Stimulated activated CD4-positive, alpha-beta T cell treated with anti-CD3 and anti-CD28 coated beads, Interleukin-12 subunit alpha, Interleukin-12 subunit beta, amount 100 ng/mL, for 48 hours (primary cell): ENCODE measurements at regions not wholly inside any gene's neighbourhood (a gene's known extent, or its start where the extent isn't known, plus 50 kb on each side); places are given as distances from the start of the nearest gene placed in this dataset.
"Not testable (repeated sequence)": the region's sequence is repeated elsewhere in the genome, so short reads cannot be mapped to it uniquely, and the experiment has no call there.

Source experiments
- DNase-seq, 3 donors: peaks; one replicate each; pipeline ENCODE4 v3.0.0-alpha.2; 2020; ENCODE audit warnings: low read depth in 2 of 3, low spot score in 1 of 3

DNA sequence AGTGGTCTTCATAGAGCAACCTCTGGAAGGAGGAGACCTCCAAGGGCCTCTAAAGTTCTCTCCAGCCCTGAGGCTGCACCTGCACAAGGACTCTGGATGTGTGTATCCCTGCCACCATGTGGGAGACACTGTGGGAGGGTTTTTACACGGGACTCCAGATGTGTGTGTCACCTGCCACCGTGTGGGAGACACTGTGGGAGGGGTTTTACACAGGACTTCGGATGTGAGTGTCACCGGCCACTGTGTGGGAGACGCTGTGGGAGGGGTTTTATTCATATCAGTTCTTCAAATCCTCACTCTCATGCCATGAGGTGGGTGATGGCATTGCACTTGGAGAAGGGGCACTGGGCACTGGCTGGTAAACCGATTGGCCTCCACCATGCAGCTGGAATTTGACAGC is 90.2 kb upstream of the SSTR4 start:
- DNase-seq: no peak

GRCh38 chr20:22946596-22946995 is 88.5 kb upstream of the SSTR4 start:
- no peak for DNase-seq

DNA sequence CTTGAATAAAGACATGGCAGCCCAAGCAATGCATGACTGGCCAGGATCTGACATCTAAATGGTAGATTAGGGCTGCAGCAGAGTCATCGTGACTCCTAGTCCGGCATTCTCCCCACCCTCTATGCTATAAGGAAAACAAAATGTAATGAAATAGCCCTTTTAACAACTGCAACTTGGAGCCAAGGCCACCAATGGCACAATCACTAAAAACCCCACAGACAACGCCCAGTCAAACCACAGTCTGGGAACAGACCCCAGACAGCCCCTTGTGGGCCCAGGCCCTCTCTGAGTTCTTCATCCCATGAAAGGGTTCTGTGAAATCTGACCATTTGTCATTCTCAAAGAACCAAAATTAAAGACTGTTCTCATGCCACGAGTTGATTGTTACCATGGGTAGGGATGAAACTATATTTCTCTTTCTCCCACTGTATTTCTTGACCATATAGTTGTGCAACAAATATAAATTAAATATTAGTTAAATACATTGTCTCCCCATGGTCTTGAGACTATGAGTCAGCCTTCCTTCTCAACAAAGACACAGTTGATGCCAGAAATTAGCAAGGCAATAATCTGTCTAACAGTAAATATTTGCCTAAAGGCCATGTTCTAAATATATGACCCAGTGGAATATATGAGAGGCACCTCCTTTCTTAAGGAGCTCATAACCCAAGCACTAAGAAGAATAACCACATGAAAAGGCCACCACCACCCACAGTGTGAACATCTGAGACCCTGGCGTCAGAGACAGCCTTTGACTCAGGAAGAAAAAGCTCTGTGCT is 85.6 kb upstream of the SSTR4 start:
- no peak for DNase-seq

GRCh38 chr20:22951966-22952365 is 83.1 kb upstream of the SSTR4 start:
- no peak for DNase-seq

DNA sequence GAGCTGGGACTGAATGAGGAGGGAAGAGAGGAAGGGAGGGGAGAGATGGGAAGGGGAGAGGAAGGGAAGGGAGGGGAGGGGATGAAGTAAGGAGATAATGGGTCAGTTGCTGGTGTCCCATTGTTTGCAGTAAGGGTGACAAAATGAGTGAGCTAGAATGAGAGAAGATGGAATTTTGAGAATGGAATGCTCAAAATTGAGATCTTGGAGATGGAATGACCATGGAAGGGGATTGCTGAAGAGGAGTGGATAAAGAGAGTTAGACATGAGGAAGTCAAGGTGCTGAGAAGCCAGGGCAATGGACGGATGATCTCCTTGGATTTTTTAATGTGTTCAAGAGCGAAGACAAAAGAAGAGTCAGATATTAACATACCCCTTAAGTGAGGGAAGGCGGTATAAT is 80.5 kb upstream of the SSTR4 start:
- no peak for DNase-seq

DNA sequence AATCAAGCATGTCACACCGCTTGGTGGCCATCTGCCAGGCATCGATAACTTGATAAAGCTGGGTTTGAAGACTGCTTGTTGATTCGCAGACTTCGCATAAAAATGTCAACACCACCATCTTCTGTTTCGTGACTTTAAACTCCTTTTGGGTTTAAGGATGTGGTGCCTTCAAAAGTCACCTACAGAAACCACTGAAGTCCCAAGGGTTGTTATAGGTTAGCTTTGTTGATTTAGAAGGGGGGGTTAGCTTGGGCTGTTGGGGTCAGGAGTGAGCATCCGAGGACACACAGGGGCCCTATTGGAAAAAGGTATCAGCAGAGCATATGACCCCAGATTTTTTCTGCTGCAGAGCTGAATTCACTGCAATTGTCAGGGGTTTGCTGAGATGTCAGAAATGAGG is 76.7 kb upstream of the SSTR4 start:
- no peak for DNase-seq

GRCh38 chr20:22962567-22963439 is 72.3 kb upstream of the SSTR4 start:
- DNase-seq: no peak

DNA sequence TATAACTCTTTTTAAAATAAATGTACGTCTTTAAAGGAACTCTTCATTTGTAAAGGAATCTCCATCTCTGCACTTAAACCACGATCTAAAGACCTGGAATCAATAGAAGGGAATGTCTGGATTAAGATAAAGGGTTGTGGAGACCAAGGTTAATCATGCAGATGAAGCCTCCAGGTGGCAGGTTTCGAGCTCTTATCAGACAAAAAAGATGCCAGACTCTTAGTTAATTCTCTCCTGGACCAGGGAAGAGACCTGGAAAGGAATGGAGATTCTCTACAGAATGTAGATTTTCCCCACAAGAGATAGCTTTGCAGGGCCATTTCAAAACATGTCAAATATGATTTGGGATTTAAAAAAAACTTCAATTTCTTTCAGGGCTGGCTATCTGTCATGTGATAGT is 71.5 kb upstream of the SSTR4 start:
- no peak for DNase-seq

DNA sequence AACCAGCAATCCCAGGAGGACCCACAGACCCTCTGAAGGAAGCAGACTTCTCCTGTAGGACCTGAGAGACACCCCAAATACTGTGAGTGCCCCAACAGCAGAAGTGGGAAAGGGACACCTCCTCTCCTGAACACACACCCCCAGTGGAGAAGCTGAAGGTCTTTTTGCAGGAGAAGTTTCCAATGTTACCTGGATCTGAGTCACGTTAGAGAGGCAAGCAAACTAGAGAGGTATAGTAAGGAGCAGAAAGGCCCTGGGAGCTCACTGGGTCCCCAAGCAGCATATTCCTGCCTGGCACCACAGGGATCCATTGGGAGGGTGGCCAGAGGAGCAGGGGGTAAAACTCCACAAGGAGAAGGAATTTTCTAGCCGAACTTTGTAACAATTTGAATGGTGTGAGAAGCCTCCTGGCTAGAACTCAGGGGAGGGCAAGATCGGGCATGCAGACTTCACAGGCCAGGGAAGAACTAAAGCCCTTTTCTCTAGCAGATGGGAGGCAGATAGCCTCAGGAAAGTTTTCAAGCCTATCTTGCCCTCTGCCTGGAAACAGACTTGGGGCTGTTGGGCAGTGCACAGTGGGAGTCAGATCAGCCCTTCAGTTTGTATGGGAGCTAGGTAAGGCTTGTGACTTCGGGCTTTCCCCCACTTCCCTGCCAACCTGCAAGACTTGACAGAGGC is 68.2 kb upstream of the SSTR4 start:
- DNase-seq: no peak

- DNase-seq: not testable (repeated sequence)
These were observed 67.4 kb upstream of the SSTR4 start for GRCh38 chr20:22967706-22968105.

DNA sequence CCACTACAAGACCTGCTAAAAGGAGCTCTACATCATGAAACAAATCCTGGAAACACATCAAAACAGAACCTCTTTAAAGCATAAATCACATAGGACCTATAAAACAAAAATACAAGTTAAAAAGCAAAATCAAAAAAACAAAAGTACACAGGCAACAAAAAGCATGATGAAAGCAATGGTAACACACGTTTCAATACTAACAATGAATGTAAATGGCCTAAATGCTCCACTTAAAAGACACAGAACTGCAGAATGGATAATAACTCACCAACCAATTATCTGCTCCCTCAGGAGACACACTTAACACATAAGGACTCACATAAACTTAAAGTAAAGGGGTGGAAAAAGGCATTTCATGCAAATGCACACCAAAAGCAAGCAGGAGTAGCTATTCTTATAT is 66.1 kb upstream of the SSTR4 start:
- DNase-seq: not testable (repeated sequence)

GRCh38 chr20:22971077-22971476 is 64.0 kb upstream of the SSTR4 start:
- not testable (repeated sequence) for DNase-seq

GRCh38 chr20:22974354-22974753 is 60.8 kb upstream of the SSTR4 start:
- DNase-seq: no peak

DNA sequence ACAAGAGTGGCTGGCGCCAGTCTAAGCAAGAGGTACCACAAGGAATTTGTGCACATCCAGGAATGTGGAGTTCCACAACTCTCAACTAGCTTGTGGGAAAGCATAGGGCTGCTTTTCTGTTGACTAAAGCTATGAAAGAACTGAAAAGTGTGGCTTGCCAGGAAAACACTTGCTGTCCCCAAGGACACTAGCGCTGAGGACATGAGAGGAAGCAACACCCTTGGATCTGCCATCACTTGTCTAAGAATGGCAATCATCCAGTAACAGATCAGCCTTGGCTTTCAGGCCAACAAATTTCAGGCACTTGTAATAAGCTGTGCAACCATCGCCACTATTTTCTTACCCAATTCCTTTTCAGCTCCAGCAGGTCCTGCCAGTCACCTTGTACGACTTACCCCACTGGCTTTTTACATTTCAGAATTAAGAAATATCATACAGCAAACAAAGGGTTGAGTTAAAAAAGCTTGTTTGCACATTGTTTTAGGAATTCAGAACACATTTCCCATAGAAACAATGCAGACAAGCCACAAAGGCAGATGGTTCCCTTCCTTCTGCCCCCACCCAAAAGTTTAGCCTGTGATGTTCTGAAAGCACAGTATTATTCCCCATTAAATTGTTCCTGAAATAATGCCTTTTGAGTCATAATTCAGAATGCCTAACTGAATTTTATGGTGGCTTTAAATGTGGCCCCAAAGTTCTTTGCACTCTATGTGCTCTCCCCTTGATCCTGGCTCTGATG is 57.9 kb upstream of the SSTR4 start:
- DNase-seq: no peak

GRCh38 chr20:22984008-22984407 is 51.1 kb upstream of the SSTR4 start:
- no peak for DNase-seq

DNA sequence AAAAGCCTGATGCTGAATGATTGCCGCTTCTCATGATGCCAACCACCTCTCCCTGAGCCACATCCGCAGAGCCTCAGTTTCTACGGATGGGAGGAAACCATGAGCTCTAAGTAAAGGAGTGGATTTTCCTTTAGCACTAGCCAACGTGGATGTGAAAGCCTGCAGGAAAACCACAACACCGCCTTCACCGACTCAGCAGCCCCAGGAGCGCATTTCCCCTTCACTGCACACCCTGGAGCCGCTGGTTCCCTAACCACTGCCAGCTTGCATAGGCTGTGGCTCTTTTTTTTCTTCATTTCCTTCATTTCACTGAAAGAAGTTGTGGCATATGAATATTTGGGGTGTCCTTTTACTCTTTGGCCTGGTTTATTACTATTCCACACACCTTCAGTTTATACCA is 50.5 kb upstream of the SSTR4 start:
- no peak for DNase-seq

- DNase-seq: no peak
These were observed 49.8 kb upstream of the SSTR4 start for GRCh38 chr20:22985239-22985778.
